LHCN-M2 (cell line): ENCODE measurements at regions not wholly inside any gene's neighbourhood (a gene's known extent, or its start where the extent isn't known, plus 50 kb on each side); places are given as distances from the start of the nearest gene placed in this dataset.
A peak's percentile ranks its signal among the peaks of the same experiment; 100 is the strongest.

ENCODE experiments used
- DNase-seq: peaks from one replicate; pipeline ENCODE4 v3.0.0-alpha.2; 2012; ENCODE audit warnings: low read depth

DNA sequence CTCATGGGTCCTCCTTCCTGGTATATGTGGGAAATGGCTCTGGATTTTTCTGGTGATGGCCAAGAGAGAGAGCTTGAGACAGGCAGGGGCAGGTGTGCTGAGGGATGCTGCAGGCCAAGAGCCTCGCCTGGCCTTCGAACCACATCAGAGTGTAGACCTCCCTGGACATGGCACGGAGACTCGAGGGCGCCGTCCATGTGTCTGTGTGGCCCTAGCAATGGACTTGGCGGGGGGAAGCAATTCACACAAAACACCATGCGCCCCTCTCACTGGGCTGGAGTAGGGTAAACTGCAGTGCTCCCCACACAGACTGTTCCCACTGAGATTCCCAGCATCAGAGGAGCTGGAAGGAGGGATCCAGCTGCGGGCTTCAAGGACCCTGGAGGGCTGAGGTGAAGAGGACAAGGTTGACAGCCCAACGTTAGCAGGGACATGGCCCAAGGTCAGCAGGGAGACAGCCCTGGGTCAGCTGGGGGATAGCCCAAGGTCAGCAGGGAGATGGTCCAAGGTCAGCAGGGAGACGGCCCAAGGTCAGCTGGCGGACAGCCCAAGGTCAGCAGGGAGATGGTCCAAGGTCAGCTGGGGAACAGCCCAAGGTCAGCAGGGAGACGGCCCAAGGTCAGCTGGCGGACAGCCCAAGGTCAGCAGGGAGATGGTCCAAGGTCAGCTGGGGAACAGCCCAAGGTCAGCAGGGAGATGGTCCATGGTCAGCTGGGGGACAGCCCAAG lies 75.4 kb upstream of the HDAC4 start:
- no peak for DNase-seq

- DNase-seq, result no peak
Measured at GRCh38 chr2:239475161-239476028, 74.6 kb upstream of the HDAC4 start.

- no peak for DNase-seq
Measured at GRCh38 chr2:239473211-239473805, 72.5 kb upstream of the HDAC4 start.

DNA sequence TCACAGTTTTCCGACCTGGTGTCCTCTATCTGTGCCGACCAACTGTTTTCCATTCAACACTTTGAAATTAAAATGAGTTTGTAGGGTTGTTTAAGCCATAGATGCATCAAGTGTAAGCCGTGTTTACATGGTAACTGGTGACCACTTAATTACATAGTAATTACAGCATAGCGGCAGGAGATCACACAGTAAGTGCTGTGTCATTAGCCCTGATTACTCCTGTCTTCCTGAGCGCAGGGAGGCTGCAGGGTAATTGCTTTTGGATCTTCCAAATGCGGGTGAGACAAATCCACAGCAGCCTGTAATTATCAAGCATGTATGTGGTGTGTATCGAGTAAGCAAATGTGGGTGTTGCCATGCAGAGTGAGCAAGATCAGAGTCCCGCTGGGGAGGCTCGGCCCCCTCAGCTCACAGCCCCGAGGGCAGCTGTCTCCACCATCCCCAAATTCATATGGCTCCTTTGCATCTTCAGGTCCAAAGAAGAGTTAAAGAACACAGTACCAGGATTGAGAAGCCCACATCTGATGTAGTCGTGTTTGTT lies 71.5 kb upstream of the HDAC4 start:
- no peak for DNase-seq

DNA sequence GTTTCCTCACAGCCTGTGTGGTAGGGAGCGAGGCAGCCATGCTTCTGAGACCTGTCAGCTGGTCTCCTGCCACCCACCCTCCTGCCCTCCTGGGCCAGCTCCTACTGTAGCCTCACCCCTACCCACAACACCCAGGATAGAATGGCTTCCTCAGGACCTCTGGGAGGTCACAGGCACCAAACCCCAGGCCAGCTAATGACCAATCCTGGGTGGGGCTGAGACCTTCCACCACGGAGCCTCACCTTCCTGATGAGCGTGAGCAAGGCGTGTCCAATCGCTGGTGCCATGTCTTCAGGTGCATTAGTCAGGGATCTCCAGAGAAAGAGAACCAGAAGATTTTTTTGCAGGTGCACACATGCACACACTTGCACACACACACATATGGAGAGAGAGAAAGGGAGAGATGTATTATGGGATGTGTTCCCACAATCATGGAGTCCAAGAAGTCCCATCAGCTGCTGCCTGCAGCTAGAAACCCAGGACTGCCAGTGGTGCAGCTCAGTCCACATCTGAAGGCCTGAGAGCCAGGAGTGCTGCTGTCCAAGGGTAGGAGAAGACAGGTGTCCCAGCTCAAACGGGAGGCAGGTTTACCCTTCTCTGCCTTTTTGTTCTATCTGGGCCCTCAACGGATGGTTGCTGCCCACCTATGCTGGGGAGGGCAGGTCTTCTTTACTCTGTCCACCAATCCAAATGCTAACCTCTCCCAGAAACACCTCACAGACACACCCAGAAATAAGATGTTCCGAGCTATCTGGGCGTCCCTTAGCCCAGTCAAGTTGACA lies 70.4 kb upstream of the HDAC4 start:
- no peak for DNase-seq

DNA sequence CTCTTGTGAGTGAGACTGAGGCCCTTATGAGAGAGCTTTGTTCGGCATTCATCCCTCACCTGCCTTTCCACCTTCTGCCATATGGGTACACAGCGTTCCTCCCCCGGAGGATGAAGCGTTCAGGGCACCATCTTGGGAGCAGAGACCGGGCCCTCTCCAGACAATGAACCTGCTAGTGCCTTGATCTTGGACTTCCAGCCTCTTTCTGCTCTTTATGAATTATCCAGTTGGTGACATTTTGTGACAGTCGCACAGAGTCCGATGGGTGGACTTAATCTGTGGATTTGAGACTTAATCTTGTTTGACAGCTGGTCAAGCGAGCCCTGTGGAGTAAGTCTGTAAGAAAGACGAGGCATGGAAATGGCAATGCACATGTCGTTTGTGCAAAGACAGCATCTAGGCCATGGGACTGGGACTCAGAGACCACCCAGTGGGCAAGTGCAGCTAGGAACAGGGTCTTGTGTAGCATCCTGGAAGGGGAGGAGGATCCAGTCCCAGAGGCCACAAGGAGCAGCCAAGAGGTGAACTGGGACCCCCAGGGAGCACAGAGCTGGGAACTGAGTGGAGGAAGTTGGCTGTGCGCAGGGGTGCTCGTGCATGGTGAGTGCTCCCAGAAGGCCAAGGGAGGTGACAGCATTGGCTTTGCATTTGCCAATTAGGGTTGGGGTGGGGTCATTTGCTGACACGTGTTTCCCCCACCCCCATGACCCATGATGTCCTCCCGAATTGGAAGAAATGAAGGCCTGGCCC lies 69.5 kb upstream of the HDAC4 start:
- DNase-seq, result no peak

DNA sequence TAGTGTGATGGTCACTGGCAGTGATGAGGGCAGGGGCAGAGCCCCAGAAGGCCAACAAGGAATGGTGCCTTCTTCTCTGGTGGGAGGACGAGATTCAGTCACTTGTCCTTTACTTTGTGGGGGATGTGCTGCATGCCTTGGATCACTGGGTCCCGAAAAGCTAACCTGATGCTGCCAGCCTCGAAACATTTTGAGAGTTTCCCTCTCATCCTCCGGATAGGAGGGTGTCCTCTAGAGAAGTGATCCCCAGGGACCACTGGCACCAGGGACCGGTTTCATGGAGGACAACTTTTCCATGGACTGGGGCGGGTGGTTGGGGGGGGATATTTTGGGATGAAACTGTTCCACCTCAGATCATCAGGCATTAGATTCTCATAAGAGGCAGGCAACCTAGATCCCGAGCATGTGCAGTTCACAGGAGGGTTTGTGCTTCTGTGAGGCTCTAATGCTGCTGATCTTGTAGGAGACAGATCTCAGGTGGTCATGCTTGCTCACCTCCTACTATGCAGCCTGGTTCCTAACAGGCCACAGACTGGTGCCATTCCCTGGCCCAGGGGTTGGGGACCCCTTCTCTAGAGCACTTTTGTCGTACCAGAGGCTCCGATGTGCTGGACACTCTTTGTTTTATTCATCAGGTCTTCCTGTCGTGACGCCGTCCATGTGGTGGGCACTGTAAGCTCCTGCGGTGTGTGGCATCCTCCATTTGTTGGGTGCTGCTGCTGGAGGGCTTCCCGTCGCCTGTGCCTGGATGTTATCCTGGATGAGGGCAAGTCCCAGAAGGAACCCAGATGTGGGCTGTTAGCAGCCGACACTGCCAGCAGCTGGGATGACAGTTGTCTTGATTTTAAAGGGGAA lies 68.5 kb upstream of the HDAC4 start:
- no peak for DNase-seq

DNA sequence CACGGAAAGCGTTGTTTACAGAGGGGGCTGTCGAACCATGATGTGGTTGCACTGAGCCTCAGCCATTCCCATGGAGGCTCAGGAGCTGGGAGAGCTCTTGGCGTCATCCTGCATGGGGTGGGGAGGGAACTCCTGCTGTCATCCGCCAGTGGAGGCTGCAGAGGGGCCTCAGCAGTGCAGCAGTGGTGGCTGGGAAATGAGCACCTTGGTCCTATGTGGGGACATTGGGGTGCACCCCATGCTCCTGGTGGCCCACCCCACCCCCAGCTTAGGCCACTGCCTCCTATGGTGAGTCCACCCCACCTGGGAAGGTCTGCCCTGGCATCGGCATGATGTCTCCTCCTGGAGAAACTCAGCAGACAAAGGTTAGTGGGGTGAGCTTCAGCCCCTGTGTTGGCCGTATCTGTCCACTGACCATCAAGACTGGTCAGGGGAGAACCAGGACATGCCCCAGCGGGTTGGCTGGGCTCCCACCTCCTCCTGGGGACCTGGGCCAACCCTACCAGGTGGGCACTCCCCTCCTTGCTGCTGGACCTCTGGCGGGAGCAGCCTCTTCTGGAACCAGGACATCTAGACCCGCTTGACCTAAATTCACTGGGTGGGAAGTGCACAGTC lies 67.8 kb upstream of the HDAC4 start:
- DNase-seq, result no peak

- no peak for DNase-seq
Measured at GRCh38 chr2:239467956-239468490, 67.2 kb upstream of the HDAC4 start.

- no peak for DNase-seq
Measured at GRCh38 chr2:239467281-239467955, 66.6 kb upstream of the HDAC4 start.

DNA sequence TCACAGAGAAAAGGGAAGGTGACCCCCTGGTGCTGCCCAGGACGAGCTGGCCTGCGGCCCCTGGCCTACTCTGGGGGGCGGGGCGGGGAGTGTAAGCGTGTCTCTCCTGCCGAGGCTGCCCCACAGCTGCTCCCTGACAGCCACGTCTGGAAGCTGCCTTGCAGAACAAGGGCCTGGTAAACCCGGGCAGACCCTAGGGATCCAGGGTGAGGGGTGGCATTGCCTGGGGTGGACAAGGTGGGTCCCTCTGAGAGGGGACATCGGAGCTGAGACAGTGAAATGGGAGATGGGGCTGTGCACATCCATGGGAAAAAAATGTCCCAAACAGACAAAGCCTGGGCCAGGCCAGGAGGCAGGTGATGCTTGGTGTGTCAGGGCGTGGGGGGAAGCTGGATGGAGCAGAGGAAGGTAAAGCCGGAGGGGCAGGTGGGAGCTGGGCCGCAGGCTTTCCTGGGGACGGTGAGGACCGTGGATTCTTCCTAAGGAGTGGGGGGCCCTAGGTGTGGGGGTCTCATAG lies 66.0 kb upstream of the HDAC4 start:
- DNase-seq, result no peak

- DNase-seq, result no peak
Measured at GRCh38 chr2:239466061-239466754, 65.4 kb upstream of the HDAC4 start.

DNA sequence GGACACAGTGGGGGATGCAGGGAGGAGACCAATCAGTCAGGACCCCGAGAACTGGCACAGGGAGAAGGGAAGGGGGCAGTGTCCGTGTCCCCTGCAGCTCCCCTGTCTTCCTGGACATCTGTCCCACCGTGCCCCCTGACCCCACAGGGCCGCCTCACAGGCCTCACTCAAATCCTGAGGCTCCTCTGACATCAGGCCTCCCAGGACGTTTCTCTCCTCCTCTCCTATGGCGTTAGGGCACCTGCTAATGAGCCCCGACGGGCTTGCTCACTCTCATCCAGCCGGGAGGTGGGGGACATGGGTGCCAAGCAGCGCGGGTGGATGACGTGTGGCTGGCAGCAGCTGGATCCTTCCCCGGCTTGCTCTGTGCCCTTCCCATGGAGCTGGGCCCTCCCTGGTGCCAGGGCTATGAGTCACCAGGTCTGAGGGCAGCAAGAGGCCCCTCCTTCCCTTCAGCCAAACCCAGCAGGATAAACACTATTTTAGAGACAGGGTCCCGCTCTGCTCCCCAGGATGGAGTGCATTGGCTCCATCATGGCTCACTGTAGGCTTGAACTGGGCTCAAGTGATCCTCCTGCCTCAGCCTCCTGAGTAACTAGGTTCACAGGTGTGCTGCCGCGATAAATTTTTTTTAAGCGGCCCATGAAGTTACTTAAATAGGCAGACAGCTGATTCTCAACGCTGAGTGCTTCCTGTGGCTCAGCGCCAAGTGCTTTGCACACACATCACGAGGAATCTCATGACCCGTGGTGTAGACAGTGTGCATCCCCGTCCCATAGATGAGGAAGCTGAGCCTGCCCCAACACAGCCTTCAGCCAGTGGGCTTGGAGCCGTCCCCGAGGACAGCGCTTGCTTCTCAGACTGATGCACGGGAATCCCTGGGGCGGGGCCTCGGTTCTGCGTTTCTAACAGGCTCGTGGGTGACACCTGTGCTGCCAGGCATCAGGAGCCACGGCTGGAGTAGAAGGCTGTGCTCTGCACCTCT lies 64.5 kb upstream of the HDAC4 start:
- DNase-seq, result peak; percentile 80

- no peak for DNase-seq
Measured at GRCh38 chr2:239464166-239465016, 63.6 kb upstream of the HDAC4 start.

GRCh38 chr2:239463541-239464165 lies 62.8 kb upstream of the HDAC4 start:
- DNase-seq, result no peak
